ENCODE measurements at regions not wholly inside any gene's neighbourhood (a gene's known extent, or its start where the extent isn't known, plus 50 kb on each side); places are given as distances from the start of the nearest gene placed in this dataset.

DNA sequence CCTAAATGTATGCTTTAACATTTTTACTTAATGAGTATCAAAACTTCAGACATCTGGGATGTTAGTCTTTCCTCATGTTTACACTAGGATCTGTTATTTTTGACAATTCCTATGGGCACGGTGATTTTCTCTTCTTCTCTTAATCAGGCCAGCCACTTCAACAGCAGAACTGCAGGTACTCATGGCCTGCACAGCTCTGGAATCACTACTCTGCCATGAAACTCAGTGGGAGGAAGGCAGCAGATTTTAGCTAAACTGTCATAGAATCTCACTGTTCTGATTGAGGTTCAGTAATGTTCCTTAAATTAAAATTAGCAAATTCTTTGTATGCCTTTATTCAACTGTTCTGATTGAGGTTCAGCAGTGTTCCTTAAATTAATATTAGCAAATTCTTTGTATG lies 1083.0 kb downstream of the SLITRK5 start:
- no peak overlapping the region for H3K4me2 ChIP-seq (ENCODE audit: low read length)
- H3K79me2 ChIP-seq (ENCODE audit: low read length): no peaks in the 10 kb centered on the region
- TF ChIP-seq EZH2 (IDR thresholded peaks at IDR 0.05; ENCODE audit: low read length, unreplicated experiment) (no peak), CTCF (conservative IDR thresholded peaks at IDR 0.05; ENCODE audit: low read depth, low read length) (no peak), EZH2phosphoT487 (IDR thresholded peaks at IDR 0.05; ENCODE audit: borderline replicate concordance, low read length) (no peak)
- no peaks in the 10 kb centered on the region for H3K27me3 ChIP-seq (ENCODE audit: low read length)
- no peak overlapping the region for H2AFZ ChIP-seq (ENCODE audit: low read length)
- ChIA-PET CTCF (no interaction called here), POLR2A (ENCODE audit: unreplicated experiment) (no interaction called here)
- no peaks in the 10 kb centered on the region for H4K20me1 ChIP-seq (ENCODE audit: low read length)
- H3K27ac ChIP-seq (ENCODE audit: low read length): no peak overlapping the region
- H3K36me3 ChIP-seq (ENCODE audit: low read depth, low read length): no peaks in the 10 kb centered on the region
- no peak overlapping the region for H3K9ac ChIP-seq (ENCODE audit: low read length)
- ATAC-seq: no peak
- H3K4me1 ChIP-seq (ENCODE audit: insufficient read depth, low read length): no peaks in the 10 kb centered on the region
- BruUV-seq (replicated peaks): no TSS peak
- no peaks in the 10 kb centered on the region for H3K9me2 ChIP-seq (replicated peaks; ENCODE audit: low read length)
- no peak for DNase-seq
- H3F3A ChIP-seq (ENCODE audit: low read length, unreplicated experiment): no peaks in the 10 kb centered on the region
- intact Hi-C loops (cut with micrococcal nuclease): no loop called here
- H3K9me3 ChIP-seq (ENCODE audit: low read length): no peaks in the 10 kb centered on the region
- no peak overlapping the region for H3K4me3 ChIP-seq (ENCODE audit: low read length)

DNA sequence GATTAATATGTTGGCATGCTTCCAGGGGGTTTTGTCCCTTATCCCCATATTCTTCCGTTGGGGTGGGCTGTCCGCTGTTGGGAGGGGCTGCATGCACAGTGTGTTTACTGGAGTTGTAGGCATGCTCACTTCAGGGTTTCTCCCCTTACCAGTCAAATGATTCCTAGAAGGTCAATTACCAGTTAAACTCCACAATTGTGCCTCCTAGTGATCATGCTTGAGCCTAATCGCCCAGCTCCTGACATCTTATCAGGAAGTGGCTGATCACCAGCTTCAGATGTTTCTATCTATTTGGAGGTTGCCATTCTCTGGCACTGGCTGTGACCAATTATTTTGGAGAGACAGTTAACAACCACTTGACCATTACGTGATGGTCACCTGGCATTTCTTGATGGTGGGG lies 1090.0 kb downstream of the SLITRK5 start:
- no peaks in the 10 kb centered on the region for H4K20me1 ChIP-seq (ENCODE audit: low read length)
- no peaks in the 10 kb centered on the region for H3K79me2 ChIP-seq (ENCODE audit: low read length)
- H3K27me3 ChIP-seq (ENCODE audit: low read length): no peaks in the 10 kb centered on the region
- H3K9me2 ChIP-seq (replicated peaks; ENCODE audit: low read length): no peaks in the 10 kb centered on the region
- H3K9me3 ChIP-seq (ENCODE audit: low read length): no peaks in the 10 kb centered on the region
- H3K4me2 ChIP-seq (ENCODE audit: low read length): no peak overlapping the region
- ATAC-seq (no peak), DNase-seq (no peak)
- H3F3A ChIP-seq (ENCODE audit: low read length, unreplicated experiment): no peaks in the 10 kb centered on the region
- intact Hi-C loops (cut with micrococcal nuclease): no loop called here
- H3K27ac ChIP-seq (ENCODE audit: low read length): no peak overlapping the region
- TF ChIP-seq EZH2phosphoT487 (IDR thresholded peaks at IDR 0.05; ENCODE audit: borderline replicate concordance, low read length): no peak
- TF ChIP-seq CTCF (conservative IDR thresholded peaks at IDR 0.05; ENCODE audit: low read depth, low read length): no peak
- TF ChIP-seq EZH2 (IDR thresholded peaks at IDR 0.05; ENCODE audit: low read length, unreplicated experiment): no peak
- H3K4me3 ChIP-seq (ENCODE audit: low read length): no peak overlapping the region
- ChIA-PET CTCF (no interaction called here), POLR2A (ENCODE audit: unreplicated experiment) (interaction anchor here (0.5 kb wide), 1 partner anchor 9 kb away, joined by 4 read pairs; no protein-coding TSS in a partner anchor)
- H3K4me1 ChIP-seq (ENCODE audit: insufficient read depth, low read length): no peaks in the 10 kb centered on the region
- H3K36me3 ChIP-seq (ENCODE audit: low read depth, low read length): no peaks in the 10 kb centered on the region
- H3K9ac ChIP-seq (ENCODE audit: low read length): no peak overlapping the region
- H2AFZ ChIP-seq (ENCODE audit: low read length): no peak overlapping the region
- no TSS peak for BruUV-seq (replicated peaks)

- H3K4me2 ChIP-seq (ENCODE audit: low read length): no peak overlapping the region
- no peak overlapping the region for H3K4me3 ChIP-seq (ENCODE audit: low read length)
- POLR2A ChIA-PET (ENCODE audit: unreplicated experiment): no interaction called here
- H3F3A ChIP-seq (ENCODE audit: low read length, unreplicated experiment): no peaks in the 10 kb centered on the region
- intact Hi-C loops (cut with micrococcal nuclease): no loop called here
- no peaks in the 10 kb centered on the region for H3K79me2 ChIP-seq (ENCODE audit: low read length)
- no peaks in the 10 kb centered on the region for H3K9me3 ChIP-seq (ENCODE audit: low read length)
- no peaks in the 10 kb centered on the region for H3K4me1 ChIP-seq (ENCODE audit: insufficient read depth, low read length)
- no peak overlapping the region for H3K27ac ChIP-seq (ENCODE audit: low read length)
- H3K9me2 ChIP-seq (replicated peaks; ENCODE audit: low read length): no peaks in the 10 kb centered on the region
- CTCF ChIA-PET: no interaction called here
- no peak for TF ChIP-seq CTCF (conservative IDR thresholded peaks at IDR 0.05; ENCODE audit: low read depth, low read length)
- no peak for TF ChIP-seq EZH2 (IDR thresholded peaks at IDR 0.05; ENCODE audit: low read length, unreplicated experiment)
- no peak for TF ChIP-seq EZH2phosphoT487 (IDR thresholded peaks at IDR 0.05; ENCODE audit: borderline replicate concordance, low read length)
- H3K36me3 ChIP-seq (ENCODE audit: low read depth, low read length): no peaks in the 10 kb centered on the region
- H3K27me3 ChIP-seq (ENCODE audit: low read length): no peaks in the 10 kb centered on the region
- H3K9ac ChIP-seq (ENCODE audit: low read length): no peak overlapping the region
- no peak overlapping the region for H2AFZ ChIP-seq (ENCODE audit: low read length)
- DNase-seq: no peak
- no peaks in the 10 kb centered on the region for H4K20me1 ChIP-seq (ENCODE audit: low read length)
- ATAC-seq: no peak
- no TSS peak for BruUV-seq (replicated peaks)
Observed at GRCh38 chr13:88764103-88764502, 1092.9 kb downstream of the SLITRK5 start.
